ENCODE measurements at regions not wholly inside any gene's neighbourhood (a gene's known extent, or its start where the extent isn't known, plus 50 kb on each side); places are given as distances from the start of the nearest gene placed in this dataset.

DNA sequence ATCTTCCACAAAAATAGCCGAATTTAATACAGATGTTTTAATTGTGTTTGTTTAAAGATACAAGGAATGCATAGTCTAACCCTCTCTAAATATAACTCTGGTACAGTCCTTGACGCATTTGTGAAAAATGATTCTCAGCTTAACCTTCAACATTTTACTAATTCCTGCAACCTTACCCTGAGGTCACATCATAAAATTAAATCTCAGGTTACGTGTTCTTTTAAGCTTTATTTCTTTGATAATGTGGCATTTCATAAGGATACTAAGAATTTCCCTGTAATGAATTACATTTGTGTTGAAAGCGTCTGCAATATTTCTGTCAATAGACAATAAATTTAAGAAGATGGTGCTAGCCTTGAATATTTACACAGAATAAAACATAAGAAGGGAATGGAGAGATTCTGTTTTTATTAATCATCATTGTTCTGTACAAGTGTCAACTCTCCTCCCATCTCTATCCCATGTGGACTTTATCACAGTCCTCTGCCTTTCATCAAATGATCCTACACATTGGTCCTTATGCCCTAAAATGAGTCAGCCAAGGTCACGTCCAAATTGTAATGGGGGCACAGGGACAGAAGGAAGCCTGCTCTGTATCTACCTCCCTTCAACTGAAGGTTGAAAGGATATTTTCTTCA lies 769.3 kb upstream of the FLRT2 start:
- Histone ChIP-seq H3K36me3 (ENCODE audit: control insufficient read depth, insufficient read depth, low read length) (no peaks in the 10 kb centered on the region), H3K27me3 (ENCODE audit: control insufficient read depth, insufficient read depth, low read length) (no peaks in the 10 kb centered on the region), H3K27ac (ENCODE audit: low read depth, low read length) (no peak overlapping the region), H3K9ac (ENCODE audit: low read length) (no peak overlapping the region), H3K4me1 (ENCODE audit: control insufficient read depth, insufficient read depth, low read length) (no peaks in the 10 kb centered on the region), H3K4me3 (ENCODE audit: low read length) (no peak overlapping the region)

DNA sequence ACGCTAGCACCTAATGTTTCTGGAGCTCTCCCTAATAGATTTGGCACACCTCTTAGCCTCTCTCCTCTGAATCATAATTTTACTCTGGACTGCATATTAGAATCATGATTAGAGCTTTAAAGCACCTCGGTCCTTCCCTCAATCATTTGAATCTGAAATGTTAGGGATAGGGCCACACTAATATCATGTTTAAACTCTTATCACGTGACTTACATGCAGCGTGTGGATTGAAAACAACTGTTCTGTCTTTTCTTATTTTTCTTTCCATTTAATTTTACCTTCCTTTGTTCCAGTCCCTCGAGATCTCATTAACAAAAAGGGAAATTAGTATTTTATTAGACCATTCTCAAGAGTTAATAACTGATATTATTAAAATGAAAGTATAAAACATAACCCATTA lies 762.5 kb upstream of the FLRT2 start:
- Histone ChIP-seq H3K36me3 (ENCODE audit: control insufficient read depth, insufficient read depth, low read length) (no peaks in the 10 kb centered on the region), H3K27ac (ENCODE audit: low read depth, low read length) (no peak overlapping the region), H3K4me1 (ENCODE audit: control insufficient read depth, insufficient read depth, low read length) (no peaks in the 10 kb centered on the region), H3K27me3 (ENCODE audit: control insufficient read depth, insufficient read depth, low read length) (no peaks in the 10 kb centered on the region), H3K9ac (ENCODE audit: low read length) (no peak overlapping the region), H3K4me3 (ENCODE audit: low read length) (no peak overlapping the region)

DNA sequence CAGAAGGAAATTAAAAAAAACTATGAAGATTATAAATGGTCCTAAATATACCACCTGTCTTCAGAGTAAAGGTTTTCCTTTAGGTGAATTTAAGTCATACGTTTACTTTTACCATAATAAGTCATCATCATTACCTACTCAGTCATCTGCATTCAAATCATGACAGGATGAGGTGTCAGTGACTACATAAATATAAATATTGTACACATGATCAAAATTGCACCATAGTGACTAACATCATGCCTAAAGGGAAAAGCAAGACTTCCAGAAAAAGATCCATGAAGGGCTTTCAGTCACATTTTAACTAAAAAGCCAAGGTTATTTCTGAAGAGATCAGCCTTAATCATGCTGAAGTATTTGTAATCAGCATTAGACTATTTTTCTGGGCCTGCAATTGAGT lies 759.9 kb upstream of the FLRT2 start:
- Histone ChIP-seq H3K9ac (ENCODE audit: low read length) (no peak overlapping the region), H3K4me1 (ENCODE audit: control insufficient read depth, insufficient read depth, low read length) (no peaks in the 10 kb centered on the region), H3K27me3 (ENCODE audit: control insufficient read depth, insufficient read depth, low read length) (no peaks in the 10 kb centered on the region), H3K36me3 (ENCODE audit: control insufficient read depth, insufficient read depth, low read length) (no peaks in the 10 kb centered on the region), H3K27ac (ENCODE audit: low read depth, low read length) (no peak overlapping the region), H3K4me3 (ENCODE audit: low read length) (no peak overlapping the region)

DNA sequence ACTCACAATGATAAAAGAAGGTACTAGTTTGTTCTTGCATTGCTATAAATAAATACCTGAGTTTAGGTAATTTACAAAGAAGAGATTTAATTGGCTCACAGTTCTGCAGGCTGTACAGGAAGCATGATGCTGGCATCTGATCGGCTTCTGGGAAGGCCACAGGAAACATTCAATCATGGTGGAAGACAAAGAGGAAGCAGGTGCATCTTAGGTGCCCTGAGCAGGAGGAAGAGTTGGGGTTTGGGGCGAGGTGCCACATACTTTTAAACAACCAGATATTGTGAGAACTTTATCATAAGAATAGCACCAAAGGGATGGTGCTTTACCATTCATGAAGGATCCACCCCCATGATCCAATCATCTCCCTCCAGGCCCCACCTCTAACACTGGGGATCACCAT lies 752.6 kb upstream of the FLRT2 start:
- Histone ChIP-seq H3K36me3 (ENCODE audit: control insufficient read depth, insufficient read depth, low read length) (no peaks in the 10 kb centered on the region), H3K4me1 (ENCODE audit: control insufficient read depth, insufficient read depth, low read length) (no peaks in the 10 kb centered on the region), H3K27ac (ENCODE audit: low read depth, low read length) (no peak overlapping the region), H3K9ac (ENCODE audit: low read length) (no peak overlapping the region), H3K27me3 (ENCODE audit: control insufficient read depth, insufficient read depth, low read length) (no peaks in the 10 kb centered on the region), H3K4me3 (ENCODE audit: low read length) (no peak overlapping the region)

GRCh38 chr14:84782902-84783301 lies 747.0 kb upstream of the FLRT2 start:
- no peak overlapping the region for H3K9ac ChIP-seq (ENCODE audit: low read length)
- H3K4me1 ChIP-seq (ENCODE audit: control insufficient read depth, insufficient read depth, low read length), result no peaks in the 10 kb centered on the region
- H3K27me3 ChIP-seq (ENCODE audit: control insufficient read depth, insufficient read depth, low read length), result no peaks in the 10 kb centered on the region
- no peak overlapping the region for H3K27ac ChIP-seq (ENCODE audit: low read depth, low read length)
- no peaks in the 10 kb centered on the region for H3K36me3 ChIP-seq (ENCODE audit: control insufficient read depth, insufficient read depth, low read length)
- no peak overlapping the region for H3K4me3 ChIP-seq (ENCODE audit: low read length)

DNA sequence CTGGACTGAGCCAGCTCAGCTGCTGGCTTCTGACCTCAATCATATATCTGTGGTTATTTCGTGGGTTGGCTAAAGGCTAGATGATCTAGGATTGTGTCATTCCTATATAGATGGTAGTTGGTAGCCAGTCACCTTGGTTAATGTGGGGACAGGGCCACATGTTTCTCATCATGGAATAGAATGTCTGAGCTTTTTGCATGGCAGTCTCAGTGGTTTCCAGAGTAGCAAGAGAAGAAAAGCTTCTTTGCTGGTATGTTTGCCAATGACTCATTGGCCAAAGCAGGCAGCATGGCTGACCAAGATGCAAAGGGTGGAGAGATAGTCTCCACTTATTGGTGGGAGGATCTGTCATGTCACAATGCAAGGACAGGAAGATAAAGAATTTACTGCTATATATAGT lies 746.4 kb upstream of the FLRT2 start:
- H3K36me3 ChIP-seq (ENCODE audit: control insufficient read depth, insufficient read depth, low read length), result no peaks in the 10 kb centered on the region
- H3K27ac ChIP-seq (ENCODE audit: low read depth, low read length), result no peak overlapping the region
- H3K4me3 ChIP-seq (ENCODE audit: low read length), result no peak overlapping the region
- H3K27me3 ChIP-seq (ENCODE audit: control insufficient read depth, insufficient read depth, low read length), result no peaks in the 10 kb centered on the region
- no peak overlapping the region for H3K9ac ChIP-seq (ENCODE audit: low read length)
- no peaks in the 10 kb centered on the region for H3K4me1 ChIP-seq (ENCODE audit: control insufficient read depth, insufficient read depth, low read length)

- no peak overlapping the region for H3K4me3 ChIP-seq (ENCODE audit: low read length)
- H3K27ac ChIP-seq (ENCODE audit: low read depth, low read length), result no peak overlapping the region
- H3K27me3 ChIP-seq (ENCODE audit: control insufficient read depth, insufficient read depth, low read length), result no peaks in the 10 kb centered on the region
- H3K4me1 ChIP-seq (ENCODE audit: control insufficient read depth, insufficient read depth, low read length), result no peaks in the 10 kb centered on the region
- H3K9ac ChIP-seq (ENCODE audit: low read length), result no peak overlapping the region
- no peaks in the 10 kb centered on the region for H3K36me3 ChIP-seq (ENCODE audit: control insufficient read depth, insufficient read depth, low read length)
These were observed 743.9 kb upstream of the FLRT2 start for GRCh38 chr14:84785996-84786395.

DNA sequence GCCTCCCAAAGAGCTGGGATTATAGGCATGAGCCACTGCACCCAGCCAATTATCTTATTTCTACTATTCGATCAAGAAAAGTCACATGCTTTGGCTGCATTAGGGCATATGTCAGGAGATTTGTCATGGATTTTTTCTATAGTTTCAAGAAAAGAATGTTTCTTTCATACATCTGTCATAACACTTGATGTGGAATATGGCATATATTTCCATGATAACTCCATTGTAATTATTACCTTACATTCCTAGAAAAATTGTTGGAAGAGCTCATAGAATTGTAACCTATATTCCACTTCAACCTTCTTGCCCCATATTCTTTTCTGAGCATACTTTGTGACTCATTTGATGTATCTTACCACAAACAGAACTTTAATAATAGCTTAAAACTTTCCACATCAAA lies 740.9 kb upstream of the FLRT2 start:
- H3K27ac ChIP-seq (ENCODE audit: low read depth, low read length), result no peak overlapping the region
- no peak overlapping the region for H3K4me3 ChIP-seq (ENCODE audit: low read length)
- no peak overlapping the region for H3K9ac ChIP-seq (ENCODE audit: low read length)
- no peaks in the 10 kb centered on the region for H3K4me1 ChIP-seq (ENCODE audit: control insufficient read depth, insufficient read depth, low read length)
- H3K36me3 ChIP-seq (ENCODE audit: control insufficient read depth, insufficient read depth, low read length), result no peaks in the 10 kb centered on the region
- H3K27me3 ChIP-seq (ENCODE audit: control insufficient read depth, insufficient read depth, low read length), result no peaks in the 10 kb centered on the region

- Histone ChIP-seq H3K9ac (ENCODE audit: low read length) (no peak overlapping the region), H3K27me3 (ENCODE audit: control insufficient read depth, insufficient read depth, low read length) (no peaks in the 10 kb centered on the region), H3K4me3 (ENCODE audit: low read length) (no peak overlapping the region), H3K36me3 (ENCODE audit: control insufficient read depth, insufficient read depth, low read length) (no peaks in the 10 kb centered on the region), H3K27ac (ENCODE audit: low read depth, low read length) (no peak overlapping the region), H3K4me1 (ENCODE audit: control insufficient read depth, insufficient read depth, low read length) (no peaks in the 10 kb centered on the region)
These were observed 737.1 kb upstream of the FLRT2 start for GRCh38 chr14:84792722-84793410.

DNA sequence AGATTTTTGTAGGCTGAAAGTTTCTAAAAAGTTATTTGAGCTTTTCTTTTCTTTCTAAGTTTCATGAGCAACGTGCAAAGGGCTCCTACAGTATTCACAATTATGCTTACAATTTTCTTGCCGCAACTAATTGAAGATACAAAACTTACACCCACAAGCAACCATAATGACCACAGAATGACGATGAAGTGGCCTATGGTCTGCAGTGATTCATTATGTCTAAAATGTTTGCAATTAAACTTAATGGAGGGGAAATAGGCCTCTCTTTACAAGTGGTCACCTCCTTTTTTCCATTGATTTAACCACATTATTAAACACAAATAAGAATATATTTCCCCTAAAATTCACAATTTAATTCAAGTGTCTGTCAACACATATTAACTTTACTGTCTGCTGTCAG lies 732.6 kb upstream of the FLRT2 start:
- Histone ChIP-seq H3K27ac (ENCODE audit: low read depth, low read length) (no peak overlapping the region), H3K27me3 (ENCODE audit: control insufficient read depth, insufficient read depth, low read length) (no peaks in the 10 kb centered on the region), H3K4me3 (ENCODE audit: low read length) (no peak overlapping the region), H3K9ac (ENCODE audit: low read length) (no peak overlapping the region), H3K36me3 (ENCODE audit: control insufficient read depth, insufficient read depth, low read length) (no peaks in the 10 kb centered on the region), H3K4me1 (ENCODE audit: control insufficient read depth, insufficient read depth, low read length) (no peaks in the 10 kb centered on the region)

DNA sequence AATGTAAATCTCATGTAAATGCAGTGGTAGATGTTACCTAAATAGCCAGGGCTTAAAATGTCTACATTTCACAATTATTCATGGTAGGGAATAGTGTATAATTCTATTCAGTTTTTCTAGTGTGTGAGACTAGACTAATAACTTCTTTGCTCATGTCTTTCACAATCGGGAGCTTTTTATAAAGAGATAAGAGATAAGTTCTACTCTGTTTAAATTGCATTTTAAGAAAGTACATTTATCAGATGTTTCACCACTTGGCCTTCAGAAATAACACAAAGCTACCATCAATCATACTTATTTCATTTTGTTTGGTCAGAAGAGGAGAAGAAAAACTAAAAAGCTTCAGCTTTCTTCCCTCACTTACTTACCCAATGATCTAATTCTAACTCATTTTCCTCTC lies 725.5 kb upstream of the FLRT2 start:
- H3K4me1 ChIP-seq (ENCODE audit: control insufficient read depth, insufficient read depth, low read length), result no peaks in the 10 kb centered on the region
- H3K4me3 ChIP-seq (ENCODE audit: low read length), result no peak overlapping the region
- H3K27ac ChIP-seq (ENCODE audit: low read depth, low read length), result no peak overlapping the region
- no peaks in the 10 kb centered on the region for H3K36me3 ChIP-seq (ENCODE audit: control insufficient read depth, insufficient read depth, low read length)
- H3K9ac ChIP-seq (ENCODE audit: low read length), result no peak overlapping the region
- H3K27me3 ChIP-seq (ENCODE audit: control insufficient read depth, insufficient read depth, low read length), result no peaks in the 10 kb centered on the region

- H3K27ac ChIP-seq (ENCODE audit: low read depth, low read length), result no peak overlapping the region
- H3K4me3 ChIP-seq (ENCODE audit: low read length), result no peak overlapping the region
- H3K27me3 ChIP-seq (ENCODE audit: control insufficient read depth, insufficient read depth, low read length), result no peaks in the 10 kb centered on the region
- no peak overlapping the region for H3K9ac ChIP-seq (ENCODE audit: low read length)
- H3K4me1 ChIP-seq (ENCODE audit: control insufficient read depth, insufficient read depth, low read length), result no peaks in the 10 kb centered on the region
- no peaks in the 10 kb centered on the region for H3K36me3 ChIP-seq (ENCODE audit: control insufficient read depth, insufficient read depth, low read length)
These were observed 725.0 kb upstream of the FLRT2 start for GRCh38 chr14:84804895-84805294.

GRCh38 chr14:84806181-84806580 lies 723.8 kb upstream of the FLRT2 start:
- H3K4me3 ChIP-seq (ENCODE audit: low read length), result no peak overlapping the region
- no peaks in the 10 kb centered on the region for H3K27me3 ChIP-seq (ENCODE audit: control insufficient read depth, insufficient read depth, low read length)
- H3K4me1 ChIP-seq (ENCODE audit: control insufficient read depth, insufficient read depth, low read length), result no peaks in the 10 kb centered on the region
- no peak overlapping the region for H3K27ac ChIP-seq (ENCODE audit: low read depth, low read length)
- H3K9ac ChIP-seq (ENCODE audit: low read length), result no peak overlapping the region
- H3K36me3 ChIP-seq (ENCODE audit: control insufficient read depth, insufficient read depth, low read length), result no peaks in the 10 kb centered on the region

Data from rectal smooth muscle tissue (tissue), 1 donor.